Loucy (cell line): ENCODE measurements at regions not wholly inside any gene's neighbourhood (a gene's known extent, or its start where the extent isn't known, plus 50 kb on each side); places are given as distances from the start of the nearest gene placed in this dataset.

ENCODE experiments used
- H2AFZ ChIP-seq: fragments of 200-600 bp; sonication (generic); 2 replicates; pipeline ENCODE4 v1.6.0; 2016; ENCODE audit warnings: antibody characterized with exemption, mild to moderate bottlenecking, low read length, moderate library complexity
- H3F3A ChIP-seq: fragments of 200-600 bp; 2 replicates; pipeline ENCODE4 v1.6.0; 2016; ENCODE audit warnings: antibody characterized with exemption, low read depth, mild to moderate bottlenecking
- H3K27me3 ChIP-seq: fragments of 200-600 bp; sonication (generic); 2 replicates; pipeline ENCODE4 v1.6.1; 2014; ENCODE audit warnings: low read length, mild to moderate bottlenecking; ENCODE audit not compliant: insufficient read depth, poor library complexity, severe bottlenecking
- H3K36me3 ChIP-seq: fragments of 200-600 bp; sonication (generic); 2 replicates; pipeline ENCODE4 v1.6.1; 2016; ENCODE audit warnings: low read length; ENCODE audit not compliant: insufficient read depth
- H3K4me1 ChIP-seq: fragments of 200-600 bp; sonication (generic); 2 replicates; pipeline ENCODE4 v1.5.1; 2014; ENCODE audit warnings: low read length, mild to moderate bottlenecking; ENCODE audit not compliant: insufficient read depth, poor library complexity, severe bottlenecking
- H3K4me2 ChIP-seq: fragments of 200-600 bp; sonication (generic); 2 replicates; pipeline ENCODE4 v1.6.0; 2014; ENCODE audit warnings: antibody characterized with exemption, low read length, low read depth, mild to moderate bottlenecking; ENCODE audit not compliant: poor library complexity, severe bottlenecking
- H3K4me3 ChIP-seq: fragments of 200-600 bp; sonication (generic); 2 replicates; pipeline ENCODE4 v1.5.1; 2014; ENCODE audit warnings: low read length, mild to moderate bottlenecking, mixed read lengths; ENCODE audit not compliant: poor library complexity, severe bottlenecking
- H3K79me2 ChIP-seq: fragments of 200-600 bp; sonication (generic); 2 replicates; pipeline ENCODE4 v1.6.1; 2014; ENCODE audit warnings: low read length; ENCODE audit not compliant: insufficient read depth
- H3K9ac ChIP-seq: fragments of 200-600 bp; sonication (generic); 2 replicates; pipeline ENCODE4 v1.6.0; 2014; ENCODE audit warnings: mild to moderate bottlenecking, low read depth, low read length, moderate library complexity; ENCODE audit not compliant: poor library complexity, severe bottlenecking
- H3K9me2 ChIP-seq: fragments of 200-600 bp; sonication (generic); replicated peaks from 2 replicates; pipeline ENCODE4 v1.6.1; 2016; ENCODE audit warnings: low read depth, low read length, mixed read lengths
- H3K9me3 ChIP-seq: fragments of 200-600 bp; sonication (generic); 2 replicates; pipeline ENCODE4 v1.6.1; 2014; ENCODE audit warnings: mild to moderate bottlenecking, antibody characterized with exemption, low read length, low read depth; ENCODE audit not compliant: insufficient read depth
- H4K20me1 ChIP-seq: fragments of 200-600 bp; sonication (generic); 2 replicates; pipeline ENCODE4 v1.6.0; 2014; ENCODE audit warnings: antibody characterized with exemption, low read length, mild to moderate bottlenecking; ENCODE audit not compliant: insufficient read depth, poor library complexity, severe bottlenecking
- CTCF ChIP-seq: fragments of 200-600 bp; sonication (generic); conservative IDR thresholded peaks from 2 replicates; pipeline ENCODE4 v1.5.1; 2014; ENCODE audit warnings: mild to moderate bottlenecking, antibody characterized with exemption, low read length
- EZH2phosphoT487 ChIP-seq: fragments of 200-600 bp; IDR thresholded peaks from 2 replicates; pipeline ENCODE4 v1.6.1; 2018; ENCODE audit warnings: antibody characterized with exemption, mild to moderate bottlenecking, moderate library complexity, borderline replicate concordance

DNA sequence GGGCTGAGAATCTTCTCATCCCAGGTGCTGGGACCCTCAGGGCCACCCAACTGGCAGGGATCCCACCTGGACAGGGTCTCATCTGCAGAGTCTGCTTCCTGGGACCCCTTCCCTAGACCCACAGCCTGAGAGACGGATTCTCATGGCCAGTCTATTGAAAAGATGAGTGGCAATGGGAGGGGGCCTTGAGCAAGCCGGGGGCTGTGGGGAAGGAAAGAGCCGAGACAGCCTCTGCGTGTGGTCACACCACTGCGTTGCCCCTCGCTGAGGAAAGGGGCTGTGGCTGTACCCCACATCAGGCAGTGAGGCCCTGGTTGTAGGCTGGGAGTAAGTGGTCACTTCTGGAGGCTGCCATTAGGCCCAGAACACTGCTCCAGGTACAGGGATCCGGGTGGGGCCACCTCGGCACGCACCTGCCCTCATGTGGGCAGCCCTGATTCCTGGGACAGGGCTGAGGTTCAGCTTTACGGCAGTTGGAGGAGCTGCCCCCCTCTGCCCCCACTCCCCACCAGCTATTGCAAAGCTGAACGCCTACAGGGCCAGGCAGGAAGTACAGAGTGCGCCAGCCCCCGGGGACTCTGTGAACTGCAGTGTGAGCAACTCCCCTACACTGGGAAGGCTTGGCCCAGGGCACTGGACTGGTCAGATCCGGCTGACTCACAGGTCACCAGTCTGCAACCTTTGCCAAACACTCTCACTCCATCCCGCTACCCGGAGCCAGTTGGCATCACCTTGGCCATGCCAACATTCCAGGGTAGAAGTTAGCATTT, 106.9 kb downstream of the RIPK4 start:
- Histone ChIP-seq H3K79me2 (no peaks in the 10 kb centered on the region), H4K20me1 (no peaks in the 10 kb centered on the region), H3K9me2 (no peaks in the 10 kb centered on the region), H3K27me3 (no peaks in the 10 kb centered on the region), H3K4me1 (no peaks in the 10 kb centered on the region), H3F3A (no peaks in the 10 kb centered on the region), H3K4me2 (no peak overlapping the region), H3K36me3 (no peaks in the 10 kb centered on the region), H2AFZ (no peak overlapping the region), H3K9ac (no peak overlapping the region), H3K4me3 (no peak overlapping the region), H3K9me3 (no peaks in the 10 kb centered on the region)
- TF ChIP-seq CTCF, result no peak
- TF ChIP-seq EZH2phosphoT487, result no peak

- Histone ChIP-seq H2AFZ (no peak overlapping the region), H3K4me3 (no peak overlapping the region), H3K4me2 (no peak overlapping the region), H3F3A (no peaks in the 10 kb centered on the region), H3K9me2 (no peaks in the 10 kb centered on the region), H4K20me1 (no peaks in the 10 kb centered on the region), H3K9me3 (no peaks in the 10 kb centered on the region), H3K27me3 (no peaks in the 10 kb centered on the region), H3K36me3 (no peaks in the 10 kb centered on the region), H3K79me2 (no peaks in the 10 kb centered on the region), H3K9ac (no peak overlapping the region), H3K4me1 (no peaks in the 10 kb centered on the region)
- TF ChIP-seq CTCF (no peak), EZH2phosphoT487 (no peak)
Observed at GRCh38 chr21:41656946-41657525, 109.8 kb downstream of the RIPK4 start.

GRCh38 chr21:41655259-41655658, 111.6 kb downstream of the RIPK4 start:
- Histone ChIP-seq H3K4me1 (no peaks in the 10 kb centered on the region), H3K9me3 (no peaks in the 10 kb centered on the region), H3K79me2 (no peaks in the 10 kb centered on the region), H3F3A (no peaks in the 10 kb centered on the region), H2AFZ (no peak overlapping the region), H3K4me3 (no peak overlapping the region), H4K20me1 (no peaks in the 10 kb centered on the region), H3K4me2 (no peak overlapping the region), H3K9me2 (no peaks in the 10 kb centered on the region), H3K36me3 (no peaks in the 10 kb centered on the region), H3K9ac (no peak overlapping the region), H3K27me3 (no peaks in the 10 kb centered on the region)
- TF ChIP-seq CTCF, result no peak
- TF ChIP-seq EZH2phosphoT487, result no peak
